GM12873 (cell line): ENCODE measurements at regions not wholly inside any gene's neighbourhood (a gene's known extent, or its start where the extent isn't known, plus 50 kb on each side); places are given as distances from the start of the nearest gene placed in this dataset.

Experiments
- CTCF ChIP-seq: IDR thresholded peaks from 2 replicates; pipeline ENCODE4 v1.5.1; 2012; ENCODE audit warnings: low read depth, mild to moderate bottlenecking, moderate library complexity, low read length, control low read depth; ENCODE audit not compliant: insufficient read depth; ENCODE audit errors: missing control alignments

GRCh38 chr16:60563166-60563565 is 1473.1 kb downstream of the CDH8 start:
- no peak for TF ChIP-seq CTCF

GRCh38 chr16:60558936-60559335 is 1477.3 kb downstream of the CDH8 start:
- no peak for TF ChIP-seq CTCF

- no peak for TF ChIP-seq CTCF
Observed at GRCh38 chr16:60553090-60553757, 1483.0 kb downstream of the CDH8 start.

- no peak for TF ChIP-seq CTCF
Observed at GRCh38 chr16:60541535-60541934, 1494.7 kb downstream of the CDH8 start.

GRCh38 chr16:60510941-60511340 is 1525.3 kb downstream of the CDH8 start:
- TF ChIP-seq CTCF = no peak

GRCh38 chr16:60510208-60510607 is 1526.0 kb downstream of the CDH8 start:
- no peak for TF ChIP-seq CTCF

- TF ChIP-seq CTCF = no peak
Observed at GRCh38 chr16:60491273-60491672, 1545.0 kb downstream of the CDH8 start.
